Effector CD4-positive, alpha-beta T cell (primary cell): ENCODE measurements at regions not wholly inside any gene's neighbourhood (a gene's known extent, or its start where the extent isn't known, plus 50 kb on each side); places are given as distances from the start of the nearest gene placed in this dataset.
A peak's percentile ranks its signal among the peaks of the same experiment; 100 is the strongest.

Source experiments
- DNase-seq: peaks from one replicate; pipeline ENCODE4 v3.0.0-alpha.2; 2020

DNA sequence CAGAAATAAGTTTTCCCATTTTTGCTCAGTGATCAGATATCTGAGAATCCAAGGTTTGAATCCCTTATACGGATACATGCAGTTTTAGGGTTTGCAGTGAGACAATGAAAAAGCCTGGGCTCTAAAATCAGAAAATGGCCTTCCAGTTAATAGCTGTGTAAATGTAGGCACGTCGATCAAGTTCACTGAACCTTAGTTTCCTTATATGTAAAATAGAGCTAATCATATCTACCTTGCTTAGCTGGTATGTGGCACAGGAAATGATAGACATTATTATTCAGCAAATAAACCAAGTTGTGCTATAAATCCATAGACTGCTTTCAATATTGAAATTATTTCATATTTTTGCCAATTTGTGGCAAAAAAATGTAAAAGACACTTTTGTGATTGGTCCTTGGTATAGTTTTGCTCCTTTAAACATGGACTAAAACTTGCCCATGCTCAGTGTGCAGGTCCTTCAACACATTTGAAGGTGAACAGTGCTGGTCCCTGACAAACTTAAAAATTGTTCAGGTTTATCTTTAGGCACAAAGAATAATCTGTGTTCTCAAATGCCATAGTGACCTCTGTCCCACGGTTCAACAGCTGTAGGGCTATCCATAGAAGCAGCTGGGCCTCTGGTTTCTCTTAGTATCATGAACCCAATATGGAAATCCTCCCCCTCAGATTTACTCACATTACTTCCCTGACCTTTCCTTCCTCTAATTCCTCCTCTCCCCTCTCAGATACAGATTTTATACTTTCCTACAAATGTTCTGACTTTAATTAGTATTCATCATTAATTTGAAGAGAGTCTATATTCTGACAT, 51.0 kb downstream of the CCDC54 start:
- DNase-seq: no peak

DNA sequence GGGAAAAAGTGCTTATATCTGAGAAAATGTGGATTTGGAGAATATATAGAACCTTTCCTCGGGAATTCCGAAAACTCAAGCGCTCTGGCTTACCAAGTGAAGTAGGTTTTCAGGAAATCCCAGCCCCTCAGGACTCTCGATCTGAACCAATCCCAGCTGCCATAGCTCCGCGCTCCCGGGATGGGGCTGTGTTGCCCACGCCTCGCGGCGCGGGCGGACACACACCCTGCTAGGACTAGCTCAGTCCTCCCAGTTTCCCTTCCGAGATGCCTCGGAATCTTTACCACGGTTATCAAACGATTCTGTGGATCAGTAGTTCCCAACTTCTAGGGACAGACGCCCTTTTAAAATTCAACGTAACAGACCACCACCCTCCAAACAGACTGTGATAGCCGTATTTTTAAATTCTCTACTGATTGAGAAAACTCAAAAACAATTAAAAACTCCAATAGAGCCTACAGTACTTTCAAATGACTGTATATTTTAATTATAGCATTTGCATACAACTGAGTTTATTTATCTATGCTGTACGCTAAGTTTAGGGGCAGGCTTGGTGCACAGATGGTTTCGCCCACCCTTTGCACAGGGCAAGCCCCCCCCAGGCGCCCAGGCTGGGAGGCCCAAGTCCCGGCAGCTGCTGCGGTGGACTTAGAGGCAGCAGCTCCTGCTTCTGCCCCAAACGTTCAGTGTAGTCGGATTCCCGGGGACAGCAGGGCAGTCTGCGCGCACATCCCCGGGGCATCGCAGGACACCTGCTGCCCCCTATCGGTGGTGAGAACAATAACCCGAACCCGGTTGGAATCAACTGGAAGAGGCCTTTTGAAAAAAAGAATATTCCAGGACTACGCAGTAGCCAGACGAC, 52.3 kb downstream of the CCDC54 start:
- peak; percentile 26 for DNase-seq

DNA sequence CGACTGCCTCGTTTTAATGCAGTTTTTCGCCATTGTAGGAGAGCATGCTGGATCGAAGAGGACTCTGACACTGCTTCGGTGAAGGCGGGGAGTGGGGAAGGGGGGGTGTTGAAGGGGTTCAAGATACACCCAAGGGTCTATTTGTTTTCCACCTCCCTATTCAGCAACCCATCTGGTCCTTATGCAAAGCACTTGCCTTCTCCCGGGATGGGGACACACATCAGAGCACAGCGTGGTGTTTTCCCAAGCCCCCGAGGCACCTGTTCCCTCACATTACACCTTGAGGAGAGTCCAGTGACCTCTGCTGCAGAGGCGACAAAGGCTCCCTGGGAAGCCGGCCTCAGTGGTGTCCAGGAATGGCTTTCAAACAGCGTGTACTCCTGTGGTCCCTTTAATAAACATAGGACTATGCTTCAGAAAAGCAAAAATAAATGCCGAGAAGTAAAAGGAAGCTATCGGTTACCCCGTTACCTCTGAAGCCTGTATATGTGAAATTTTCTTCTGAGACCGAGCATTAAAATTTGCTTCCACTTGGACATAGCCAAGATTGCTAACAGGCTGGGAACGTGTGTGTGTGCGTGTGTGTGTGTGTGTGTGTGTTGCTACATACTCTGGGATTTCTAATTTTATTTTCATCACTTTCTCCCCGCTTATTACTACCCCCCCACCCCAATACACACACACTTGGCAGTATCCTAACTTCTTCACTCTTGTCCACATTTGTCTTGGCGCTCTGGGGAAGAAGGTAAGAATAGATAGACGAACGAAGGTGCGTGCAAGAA, 53.2 kb downstream of the CCDC54 start:
- DNase-seq: no peak

DNA sequence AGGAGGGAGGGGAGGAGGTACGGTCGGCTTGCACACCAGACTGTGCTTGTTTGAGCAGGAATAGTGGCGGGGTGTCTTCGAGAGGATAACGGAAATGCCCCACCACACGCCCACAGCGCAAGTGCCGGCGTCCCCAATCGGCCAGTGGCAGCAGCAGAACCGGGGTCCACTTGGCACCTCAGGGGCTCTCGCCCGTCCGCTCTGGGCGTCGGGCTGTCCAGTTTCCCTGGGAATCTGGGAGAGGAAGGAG, 53.7 kb downstream of the CCDC54 start:
- DNase-seq: peak; percentile 5

DNA sequence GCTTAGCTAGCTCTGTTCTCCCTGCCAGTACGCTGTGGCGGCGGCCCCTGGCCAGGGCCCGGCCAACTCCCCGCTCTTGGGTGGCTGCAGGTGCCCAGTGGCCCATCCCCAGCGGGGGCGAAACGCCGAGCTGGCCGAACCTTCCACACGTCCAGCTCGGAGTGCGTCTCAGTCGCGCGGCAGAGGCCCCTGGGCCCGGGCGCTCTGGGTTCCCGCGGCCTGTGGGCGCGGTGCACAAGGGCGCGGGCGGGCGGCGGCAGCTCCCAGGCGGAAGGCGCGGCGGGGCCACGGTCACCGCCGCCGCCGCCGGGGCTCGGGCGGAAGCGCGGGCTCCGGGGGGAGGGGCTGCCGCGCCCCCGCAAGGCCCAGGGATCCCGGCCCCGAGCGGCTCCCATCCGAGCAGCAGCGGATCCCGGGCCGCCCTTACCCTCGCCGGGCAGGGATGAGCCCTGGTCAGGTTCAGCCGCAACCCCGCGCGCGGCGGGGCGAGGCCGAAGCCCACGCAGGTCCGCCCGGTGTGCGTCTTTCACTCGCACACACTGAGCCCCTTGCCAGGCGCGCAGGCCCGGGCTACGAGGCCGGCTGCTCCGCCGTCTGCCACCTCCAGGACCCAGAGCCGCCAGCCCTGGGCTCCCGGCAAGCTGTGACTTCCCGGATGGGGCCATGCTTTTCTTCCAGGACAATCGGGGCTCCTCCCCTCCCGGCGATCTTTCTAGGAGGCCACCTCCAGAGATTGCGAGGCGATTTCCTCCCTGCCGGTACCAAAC, 54.2 kb downstream of the CCDC54 start:
- peak; percentile 7 for DNase-seq

DNA sequence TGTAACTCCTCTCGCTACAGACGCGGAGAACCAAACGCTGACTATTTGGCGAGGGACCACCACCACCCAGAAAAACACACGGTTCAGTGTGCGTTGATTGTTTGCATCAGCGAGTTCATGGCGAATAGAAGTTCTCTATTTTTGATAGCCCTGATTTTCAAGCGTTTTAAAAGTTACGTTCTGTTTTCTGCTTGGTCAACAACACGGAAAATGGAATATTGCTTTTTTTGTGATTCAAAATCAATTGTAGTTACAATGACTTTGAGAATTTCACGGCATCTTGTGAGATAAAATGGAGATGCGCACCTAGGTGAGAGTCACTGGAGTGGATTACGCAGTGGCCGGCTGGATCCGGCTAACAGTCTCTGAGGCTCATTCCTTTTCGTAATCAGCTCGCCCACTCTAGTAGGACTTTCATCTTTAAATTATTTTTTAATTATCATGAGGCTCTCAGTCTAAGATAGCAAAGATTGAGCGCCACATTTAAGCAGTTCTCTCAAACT, 54.8 kb downstream of the CCDC54 start:
- no peak for DNase-seq

DNA sequence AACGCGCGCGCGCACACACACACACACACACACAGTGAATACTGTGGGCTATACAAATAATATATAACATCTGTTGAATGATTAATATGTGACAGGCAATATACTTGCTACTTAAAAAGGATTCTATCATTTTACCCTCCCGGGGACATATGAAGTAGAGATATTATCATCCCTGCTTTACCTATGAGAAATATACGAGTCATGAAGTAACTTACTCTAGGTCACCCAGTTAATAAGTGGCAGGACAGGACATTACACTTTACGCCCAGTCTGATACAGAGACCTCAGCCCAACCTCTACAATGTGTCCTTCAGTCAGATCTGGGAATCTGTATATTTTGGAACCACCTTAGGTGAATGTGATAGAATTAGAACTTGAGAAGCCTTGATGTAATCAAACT, 55.4 kb downstream of the CCDC54 start:
- no peak for DNase-seq

DNA sequence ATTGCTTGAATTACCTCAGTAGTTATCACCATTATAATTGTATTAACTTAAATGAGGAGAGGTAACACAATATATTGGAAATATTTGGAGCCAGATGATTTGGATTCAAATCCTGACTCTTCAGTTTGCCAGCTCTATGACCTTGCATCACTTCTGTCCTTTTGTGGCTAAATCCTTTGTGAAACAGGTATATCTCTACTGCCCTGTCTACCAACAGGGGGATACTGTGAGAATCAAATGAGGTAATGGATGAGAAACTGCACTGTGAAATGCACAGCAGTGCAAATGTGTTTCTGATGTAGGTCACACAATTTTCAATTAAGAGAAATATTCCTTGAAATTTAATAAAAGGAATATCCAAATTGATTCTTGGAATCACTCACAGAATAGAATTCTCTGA, 58.8 kb downstream of the CCDC54 start:
- DNase-seq: no peak

DNA sequence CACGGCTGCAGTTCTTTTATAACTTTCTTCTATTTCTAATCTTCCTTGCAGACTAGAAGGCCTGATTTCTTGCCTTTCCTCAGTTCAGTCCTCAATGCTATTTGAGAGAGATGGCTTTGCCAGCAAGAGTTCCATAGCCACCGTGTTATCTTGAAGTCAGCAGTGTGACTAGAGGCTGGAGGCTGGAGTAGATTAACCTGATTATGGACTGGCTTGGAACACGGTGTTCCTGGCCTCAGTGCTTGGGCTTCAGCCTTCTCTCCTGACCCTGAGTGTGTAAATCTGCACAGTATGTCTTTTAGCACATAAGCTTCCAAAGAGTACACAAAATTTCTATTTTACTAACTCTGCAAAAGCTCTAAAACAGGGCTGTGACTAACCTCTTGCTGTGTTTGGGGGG, 61.4 kb downstream of the CCDC54 start:
- DNase-seq: no peak

DNA sequence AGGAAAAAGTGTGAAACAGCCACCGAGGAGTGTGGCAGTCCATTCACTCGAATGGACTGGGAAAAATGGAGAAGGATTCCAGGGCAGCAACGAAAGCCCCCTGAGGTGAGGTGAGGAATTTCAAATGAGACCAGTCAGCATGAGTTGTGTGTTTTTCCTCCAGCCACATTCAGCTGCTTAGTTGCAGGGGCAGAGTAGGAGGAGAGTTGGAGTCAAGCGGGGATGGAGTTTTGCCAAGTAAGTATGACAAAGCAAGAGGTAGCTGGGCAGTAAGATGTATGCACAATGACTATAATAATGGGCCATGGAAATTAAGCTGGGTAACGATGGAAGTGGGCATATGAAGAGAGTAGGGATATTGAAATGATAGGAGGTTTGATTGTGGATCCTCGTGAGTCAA, 64.4 kb downstream of the CCDC54 start:
- no peak for DNase-seq

DNA sequence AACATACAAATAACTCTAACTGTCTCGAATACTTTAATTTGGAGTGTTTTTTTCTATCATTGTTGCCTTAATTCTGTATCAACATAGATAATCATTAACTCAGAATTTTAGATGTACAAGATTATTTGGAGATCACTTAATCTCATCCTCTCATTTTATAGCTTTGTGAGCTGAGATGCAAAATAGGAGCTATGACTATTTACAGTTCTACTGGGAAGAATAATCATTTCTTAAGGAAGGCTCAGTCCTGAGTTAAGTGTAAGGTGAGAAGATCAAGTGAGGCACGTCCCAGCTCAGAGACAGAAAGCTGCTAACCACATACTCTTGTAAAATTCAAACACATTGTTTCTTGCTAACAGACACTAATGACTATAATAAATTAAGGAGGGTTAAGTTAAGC, 66.2 kb downstream of the CCDC54 start:
- no peak for DNase-seq

DNA sequence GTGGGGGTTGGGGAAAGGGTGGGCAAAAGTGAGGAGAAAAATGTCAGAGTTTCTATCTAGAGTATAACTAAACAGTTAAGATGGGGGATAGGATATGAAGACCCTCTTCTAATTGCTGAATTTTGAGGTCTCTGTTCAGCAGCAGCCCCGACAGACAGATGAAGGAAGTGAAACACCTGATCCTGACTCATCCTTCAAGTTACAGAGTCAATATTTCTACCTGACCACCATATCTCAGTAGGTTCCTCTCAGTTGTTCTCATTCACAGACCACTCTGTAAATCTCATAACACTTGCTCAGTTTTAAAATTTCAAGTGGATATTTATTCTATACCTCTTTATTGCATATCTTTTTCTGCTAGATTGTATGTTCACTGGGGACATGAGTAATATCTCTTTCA, 69.5 kb downstream of the CCDC54 start:
- no peak for DNase-seq

DNA sequence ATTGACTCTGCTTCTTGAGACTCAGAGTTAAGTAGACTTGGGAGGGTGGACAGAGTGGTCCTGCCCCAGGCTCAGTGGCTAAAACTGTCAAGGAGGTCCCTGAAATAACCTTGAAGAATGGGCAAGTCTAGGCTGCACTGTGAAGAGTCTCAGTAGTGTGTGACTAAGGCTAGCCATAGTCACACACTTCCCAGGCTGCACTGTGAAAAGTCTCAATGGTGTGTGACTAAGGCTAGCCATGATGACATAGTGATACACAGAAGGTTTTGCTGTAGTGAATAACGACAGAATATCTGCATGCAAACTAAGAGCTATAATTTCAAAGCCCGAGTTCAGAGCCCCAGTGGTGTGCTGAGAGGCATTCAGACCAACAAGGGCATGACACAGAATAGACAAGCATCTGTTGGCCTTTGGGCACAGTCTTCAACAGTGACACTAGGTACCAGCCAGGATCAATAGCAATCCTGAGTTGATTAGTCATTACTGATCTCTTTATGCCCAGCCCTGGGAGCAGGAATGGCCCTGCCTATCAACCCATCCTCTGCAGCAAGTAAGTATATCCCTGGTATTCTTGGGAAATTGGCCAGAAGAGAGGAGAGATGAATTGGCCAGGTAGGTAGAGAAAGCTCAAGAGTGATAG, 72.4 kb upstream of the BBX start:
- DNase-seq: no peak

DNA sequence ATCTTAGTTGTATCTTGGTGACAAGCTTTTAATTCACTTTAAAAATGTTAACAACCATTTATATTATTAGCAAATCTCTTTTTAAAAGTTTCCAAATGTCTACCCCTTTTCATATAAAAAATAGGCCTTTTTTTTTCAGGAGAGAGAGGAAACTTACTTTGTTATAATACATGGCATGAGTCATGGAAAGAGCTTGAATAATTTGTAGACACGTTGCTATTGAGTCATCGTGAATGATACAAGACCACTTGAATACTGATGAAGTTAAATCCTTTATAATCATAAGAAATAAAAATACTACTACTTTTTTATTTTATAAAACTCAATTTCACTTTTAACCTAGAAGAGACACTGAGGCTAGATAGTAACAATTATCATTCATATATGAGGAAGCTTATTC, 70.3 kb upstream of the BBX start:
- DNase-seq: no peak

DNA sequence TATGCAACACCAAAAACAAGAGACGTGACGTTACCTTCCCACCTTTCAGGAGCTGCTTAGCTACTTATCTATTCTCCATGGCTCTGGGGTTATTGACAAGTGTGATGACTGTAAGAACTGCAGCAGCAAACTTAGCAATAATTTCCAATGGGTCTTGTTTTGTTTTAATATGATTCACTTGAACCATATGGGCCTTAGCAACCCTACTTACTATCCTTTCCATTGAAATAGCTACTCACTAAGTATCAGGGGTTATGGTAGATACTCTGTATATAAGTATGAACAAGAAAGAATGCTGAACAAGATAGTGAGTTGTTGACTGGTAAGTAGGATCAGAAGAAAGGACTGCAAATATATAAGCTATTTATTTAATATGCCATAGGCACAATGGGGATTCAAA, 69.3 kb upstream of the BBX start:
- no peak for DNase-seq

DNA sequence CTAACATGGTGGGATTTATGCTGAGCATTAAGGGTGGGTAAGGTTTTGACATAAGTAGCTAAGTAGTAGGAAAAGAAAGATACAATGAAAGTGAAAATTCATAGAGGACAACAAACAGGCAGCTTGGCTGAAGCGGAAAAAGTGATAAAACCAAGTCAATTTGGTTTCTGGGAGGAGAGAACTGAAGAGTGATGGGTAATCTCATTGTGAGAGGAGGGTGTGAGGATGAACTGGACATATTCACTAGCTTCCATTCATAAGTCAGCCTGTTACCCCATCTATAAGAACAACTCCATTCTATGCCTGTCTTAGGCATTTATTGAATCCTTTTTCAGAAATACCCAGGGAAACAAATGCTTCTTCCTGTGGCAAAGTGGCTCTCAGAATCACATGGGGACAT, 67.1 kb upstream of the BBX start:
- DNase-seq: no peak

DNA sequence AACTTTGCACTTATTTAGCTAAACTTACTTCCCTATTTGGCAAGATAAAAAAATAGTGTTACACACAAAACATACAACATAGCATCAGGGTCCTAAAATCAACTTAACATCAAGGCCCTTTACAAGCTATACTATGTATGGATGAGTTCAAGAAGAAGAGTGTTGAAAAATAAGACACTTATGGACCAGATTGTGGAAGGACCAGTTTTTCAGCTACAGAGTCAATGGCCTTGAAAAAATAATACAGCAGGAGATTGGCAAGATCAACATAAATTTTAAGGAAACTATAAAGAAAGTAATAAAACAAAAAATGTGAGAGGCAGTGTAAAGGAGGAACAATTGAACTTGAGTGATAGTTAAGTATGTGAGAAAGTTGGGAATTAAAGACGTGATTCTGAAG, 66.3 kb upstream of the BBX start:
- no peak for DNase-seq

DNA sequence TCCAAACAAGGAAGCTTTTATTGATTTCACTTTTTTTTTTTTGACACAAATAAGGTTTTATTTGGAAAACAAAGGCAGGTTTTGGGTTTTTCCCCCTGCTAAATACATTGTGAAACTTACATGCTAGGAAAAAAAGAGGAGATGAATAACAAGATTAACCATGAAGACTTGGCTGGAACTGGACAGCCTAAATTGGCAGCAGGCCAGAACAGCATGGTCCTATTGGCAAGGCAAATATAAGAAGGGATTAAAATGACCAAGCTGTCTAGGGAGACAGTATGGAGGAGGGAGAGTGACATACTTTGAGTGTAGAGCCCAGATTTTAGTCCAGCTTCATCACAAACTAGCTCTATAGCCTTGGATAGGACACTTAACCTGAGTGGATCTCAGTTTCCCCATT, 63.9 kb upstream of the BBX start:
- DNase-seq: no peak

DNA sequence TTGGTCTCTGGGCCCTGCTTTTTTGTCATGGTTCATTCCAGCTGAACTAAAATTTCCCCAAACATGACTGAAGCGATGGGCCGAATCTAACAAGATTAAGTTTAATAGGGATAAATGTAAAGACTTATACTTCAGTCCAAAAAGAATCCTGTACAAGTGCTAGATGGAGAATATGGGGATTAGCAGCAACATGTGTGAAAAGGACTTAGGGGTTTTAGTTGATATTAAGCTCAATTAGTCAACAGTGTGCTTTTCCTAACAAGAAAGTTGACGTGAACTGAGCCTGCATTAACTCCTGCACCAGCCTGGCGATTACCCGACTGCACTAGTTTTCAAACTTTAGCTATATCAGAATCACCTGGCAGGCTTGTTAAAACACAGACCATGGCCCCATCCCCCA, 61.0 kb upstream of the BBX start:
- DNase-seq: no peak

DNA sequence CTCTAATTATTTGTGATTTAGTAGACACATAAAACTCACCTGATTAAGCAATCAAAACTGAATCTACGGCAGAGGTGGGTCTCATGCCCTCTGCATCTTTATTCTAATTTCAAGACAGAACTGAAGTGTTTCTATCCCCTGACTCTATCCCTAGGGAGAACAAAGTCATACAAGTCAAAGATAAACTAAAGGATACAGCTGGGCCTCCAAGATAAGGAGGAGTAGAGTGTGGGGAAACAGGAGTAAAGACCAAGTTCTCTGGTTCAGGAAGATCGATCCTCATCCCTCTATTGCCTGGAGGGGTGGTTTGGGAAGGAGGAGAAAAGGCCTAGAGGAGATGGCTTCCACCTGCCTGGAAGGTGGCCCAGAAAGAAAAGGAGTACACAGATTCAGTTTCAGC, 58.7 kb upstream of the BBX start:
- DNase-seq: no peak

DNA sequence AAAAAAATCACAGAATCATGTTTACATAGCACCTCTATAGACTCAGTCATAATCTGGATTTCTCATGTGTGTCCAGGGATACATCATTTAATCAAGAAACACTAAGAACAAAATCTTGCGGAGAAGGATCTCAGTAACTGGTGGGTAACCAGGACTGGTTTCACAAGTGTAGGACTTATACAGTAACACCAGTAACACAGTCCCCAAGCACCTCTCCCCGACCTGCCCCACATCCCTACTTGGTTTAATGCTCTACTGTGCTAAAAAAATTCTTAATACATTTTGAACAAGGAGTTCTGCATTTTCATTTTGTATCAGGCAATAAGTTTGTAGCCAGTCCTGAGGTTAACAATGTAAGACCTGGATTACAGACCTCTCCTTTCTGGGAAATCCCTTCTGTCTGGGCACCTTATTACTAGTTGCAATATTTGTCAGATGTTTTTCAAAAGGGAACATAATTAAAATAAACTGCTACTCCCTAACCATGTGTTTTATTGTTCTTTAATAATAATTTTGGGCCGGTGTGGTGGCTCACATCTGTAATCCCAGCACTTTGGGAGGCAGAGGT, 57.6 kb upstream of the BBX start:
- DNase-seq: no peak

DNA sequence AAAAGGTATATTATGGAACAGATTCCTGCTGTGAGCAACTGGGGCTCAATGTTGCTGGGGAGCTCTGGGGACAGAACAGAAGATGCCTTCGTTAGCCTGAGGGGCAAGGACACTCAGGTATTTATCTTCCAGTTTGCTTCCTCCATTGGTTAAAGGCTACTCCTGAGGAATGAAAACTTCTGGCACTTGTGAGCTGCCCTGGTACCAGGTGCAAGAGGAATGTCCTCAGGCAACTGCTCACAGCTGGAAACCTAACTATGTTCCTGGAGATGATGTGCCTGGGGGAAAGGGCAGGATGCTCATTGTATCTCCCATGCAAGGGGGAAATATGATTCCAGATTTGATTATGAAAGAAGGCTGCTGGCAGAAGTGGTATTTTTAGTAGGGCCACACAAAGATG, 54.0 kb upstream of the BBX start:
- no peak for DNase-seq
